Lower leg skin (tissue), 3 donors: ENCODE measurements at regions not wholly inside any gene's neighbourhood (a gene's known extent, or its start where the extent isn't known, plus 50 kb on each side); places are given as distances from the start of the nearest gene placed in this dataset.
"Not testable (repeated sequence)": the region's sequence is repeated elsewhere in the genome, so short reads cannot be mapped to it uniquely, and the experiment has no call there.

ENCODE experiments used
- POLR2A ChIP-seq, 2 donors: fragments of 450-650 bp; IDR thresholded peaks; one replicate each; pipeline ENCODE4 v1.6.1; 2016 to 2017; ENCODE audit warnings: antibody characterized with exemption in 2 of 2, mild to moderate bottlenecking in 1 of 2, moderate library complexity in 1 of 2
- TF ChIP-seq, protein P1 (sequence below), 3 donors: fragments of 450-650 bp; IDR thresholded peaks; one replicate each; pipeline ENCODE4 v1.5.1; 2016; ENCODE audit warnings: antibody characterized with exemption in 3 of 3, mild to moderate bottlenecking in 3 of 3, moderate library complexity in 2 of 3

DNA sequence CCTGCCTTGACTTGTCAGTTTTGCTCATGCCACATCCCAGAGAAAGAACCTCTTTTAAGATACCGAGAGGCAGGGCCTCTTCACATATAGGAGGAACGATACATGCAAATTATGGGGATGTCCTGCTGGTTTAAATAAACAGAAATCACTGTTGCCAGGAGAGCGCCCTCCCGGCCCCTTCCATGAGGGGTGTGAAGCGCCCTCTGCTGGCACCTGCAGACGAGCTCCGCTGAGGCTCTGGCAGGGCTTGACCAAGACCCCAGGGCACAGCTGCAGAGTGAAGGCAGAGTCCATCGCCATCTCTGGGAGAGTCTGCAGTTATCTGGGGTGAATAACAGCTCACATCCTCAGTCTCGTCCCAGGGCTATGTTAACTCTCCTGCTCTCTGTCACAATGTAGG is 468.8 kb downstream of the RPIA start:
- not testable (repeated sequence) for TF ChIP-seq POLR2A (IDR thresholded peaks at IDR 0.05)
- TF ChIP-seq, protein P1, sequence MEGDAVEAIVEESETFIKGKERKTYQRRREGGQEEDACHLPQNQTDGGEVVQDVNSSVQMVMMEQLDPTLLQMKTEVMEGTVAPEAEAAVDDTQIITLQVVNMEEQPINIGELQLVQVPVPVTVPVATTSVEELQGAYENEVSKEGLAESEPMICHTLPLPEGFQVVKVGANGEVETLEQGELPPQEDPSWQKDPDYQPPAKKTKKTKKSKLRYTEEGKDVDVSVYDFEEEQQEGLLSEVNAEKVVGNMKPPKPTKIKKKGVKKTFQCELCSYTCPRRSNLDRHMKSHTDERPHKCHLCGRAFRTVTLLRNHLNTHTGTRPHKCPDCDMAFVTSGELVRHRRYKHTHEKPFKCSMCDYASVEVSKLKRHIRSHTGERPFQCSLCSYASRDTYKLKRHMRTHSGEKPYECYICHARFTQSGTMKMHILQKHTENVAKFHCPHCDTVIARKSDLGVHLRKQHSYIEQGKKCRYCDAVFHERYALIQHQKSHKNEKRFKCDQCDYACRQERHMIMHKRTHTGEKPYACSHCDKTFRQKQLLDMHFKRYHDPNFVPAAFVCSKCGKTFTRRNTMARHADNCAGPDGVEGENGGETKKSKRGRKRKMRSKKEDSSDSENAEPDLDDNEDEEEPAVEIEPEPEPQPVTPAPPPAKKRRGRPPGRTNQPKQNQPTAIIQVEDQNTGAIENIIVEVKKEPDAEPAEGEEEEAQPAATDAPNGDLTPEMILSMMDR (IDR thresholded peaks at IDR 0.05): not testable (repeated sequence)
